ENCODE measurements at regions not wholly inside any gene's neighbourhood (a gene's known extent, or its start where the extent isn't known, plus 50 kb on each side); places are given as distances from the start of the nearest gene placed in this dataset.

DNA sequence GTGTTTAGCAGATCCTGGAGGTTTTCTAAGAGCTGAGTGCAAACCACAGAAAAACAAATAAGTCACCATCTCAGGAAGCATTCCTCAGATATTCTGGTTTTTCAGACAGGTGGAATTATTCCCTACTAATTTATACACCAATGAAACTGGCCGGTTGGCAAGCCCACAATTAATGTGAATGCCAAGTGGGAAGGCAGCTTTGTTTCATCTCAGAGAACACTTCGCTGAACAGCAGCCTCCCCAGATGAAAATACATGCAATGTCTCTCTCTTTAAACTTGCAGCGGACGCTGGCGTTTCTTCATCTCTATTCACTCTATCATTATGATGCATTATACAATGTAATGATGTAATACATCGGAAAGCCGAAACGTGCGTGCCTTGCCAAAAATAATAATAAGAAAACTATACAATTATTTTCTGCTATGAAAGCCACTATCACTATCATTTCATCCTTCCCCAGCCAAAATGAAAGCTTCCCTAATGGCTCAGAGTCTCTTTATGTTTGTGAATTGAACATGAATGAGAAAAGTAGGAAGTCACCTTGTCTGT lies 649.4 kb downstream of the BCL11A start:
- no peak overlapping the region for H3K9ac ChIP-seq (ENCODE audit: low read length)
- no peaks in the 10 kb centered on the region for H3K36me3 ChIP-seq (ENCODE audit: control insufficient read depth, low read depth, low read length)
- H3K27me3 ChIP-seq (ENCODE audit: control insufficient read depth, insufficient read depth, low read length), result no peaks in the 10 kb centered on the region
- H3K27ac ChIP-seq (ENCODE audit: low read length), result no peak overlapping the region
- H3K9me3 ChIP-seq (ENCODE audit: control insufficient read depth, low read depth, low read length), result no peaks in the 10 kb centered on the region
- no peak overlapping the region for H3K4me3 ChIP-seq (ENCODE audit: low read length)
- no peaks in the 10 kb centered on the region for H3K4me1 ChIP-seq (ENCODE audit: control insufficient read depth, low read depth, low read length)

DNA sequence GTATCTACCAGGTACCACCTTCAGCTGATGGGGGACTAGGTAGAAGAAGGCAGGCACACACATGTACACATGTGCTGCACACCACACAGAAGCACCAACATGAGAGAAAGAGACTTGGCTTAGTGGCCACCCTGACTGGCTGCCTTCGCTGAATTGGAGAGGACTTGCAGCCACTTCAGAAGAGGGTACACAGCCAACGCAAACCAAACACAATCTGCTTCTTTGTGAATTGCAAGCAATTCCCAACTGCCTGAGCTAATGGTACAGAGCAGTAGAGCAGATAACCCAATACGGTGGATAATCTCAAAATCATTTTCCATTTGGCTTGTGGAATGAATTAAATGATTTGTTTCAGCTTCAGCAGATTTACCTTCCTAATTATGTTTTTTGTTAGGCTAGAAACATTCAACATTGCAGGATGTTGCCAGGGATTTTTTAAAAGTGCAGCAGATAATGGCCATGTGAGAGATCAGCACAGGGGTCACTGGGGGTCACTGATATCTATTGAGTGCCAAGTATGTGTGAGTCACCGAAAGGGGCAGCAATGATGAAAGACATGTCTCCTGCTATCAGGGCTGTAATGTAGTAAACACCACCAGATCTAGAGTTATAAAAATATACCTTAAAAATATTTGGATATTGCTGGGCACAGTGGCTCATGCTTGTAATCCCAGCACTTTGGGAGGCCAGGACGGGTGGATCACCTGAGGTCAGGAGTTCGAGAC lies 652.6 kb downstream of the BCL11A start:
- Histone ChIP-seq H3K27ac (ENCODE audit: low read length) (no peak overlapping the region), H3K9ac (ENCODE audit: low read length) (no peak overlapping the region), H3K4me1 (ENCODE audit: control insufficient read depth, low read depth, low read length) (no peaks in the 10 kb centered on the region), H3K9me3 (ENCODE audit: control insufficient read depth, low read depth, low read length) (no peaks in the 10 kb centered on the region), H3K36me3 (ENCODE audit: control insufficient read depth, low read depth, low read length) (no peaks in the 10 kb centered on the region), H3K27me3 (ENCODE audit: control insufficient read depth, insufficient read depth, low read length) (no peaks in the 10 kb centered on the region), H3K4me3 (ENCODE audit: low read length) (no peak overlapping the region)

DNA sequence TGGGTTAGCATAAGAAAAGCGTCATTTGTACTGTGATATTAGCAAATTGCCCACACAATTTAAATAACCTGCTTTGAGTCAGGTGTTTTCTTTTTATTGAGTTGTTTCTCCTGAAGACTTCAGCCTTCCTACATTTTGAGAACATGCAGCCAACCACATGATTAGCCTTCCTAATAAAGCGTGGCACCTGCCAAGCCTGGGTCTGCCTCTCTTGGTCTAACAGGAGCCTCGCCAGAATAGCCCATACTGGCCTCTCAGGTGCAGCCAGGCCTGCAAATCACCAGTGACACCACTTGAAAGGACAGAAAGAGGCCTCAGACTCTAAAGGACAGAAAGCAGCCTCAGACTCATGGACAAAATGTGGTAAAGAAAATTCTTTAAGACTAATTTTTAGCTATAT lies 653.8 kb downstream of the BCL11A start:
- no peaks in the 10 kb centered on the region for H3K9me3 ChIP-seq (ENCODE audit: control insufficient read depth, low read depth, low read length)
- no peak overlapping the region for H3K27ac ChIP-seq (ENCODE audit: low read length)

DNA sequence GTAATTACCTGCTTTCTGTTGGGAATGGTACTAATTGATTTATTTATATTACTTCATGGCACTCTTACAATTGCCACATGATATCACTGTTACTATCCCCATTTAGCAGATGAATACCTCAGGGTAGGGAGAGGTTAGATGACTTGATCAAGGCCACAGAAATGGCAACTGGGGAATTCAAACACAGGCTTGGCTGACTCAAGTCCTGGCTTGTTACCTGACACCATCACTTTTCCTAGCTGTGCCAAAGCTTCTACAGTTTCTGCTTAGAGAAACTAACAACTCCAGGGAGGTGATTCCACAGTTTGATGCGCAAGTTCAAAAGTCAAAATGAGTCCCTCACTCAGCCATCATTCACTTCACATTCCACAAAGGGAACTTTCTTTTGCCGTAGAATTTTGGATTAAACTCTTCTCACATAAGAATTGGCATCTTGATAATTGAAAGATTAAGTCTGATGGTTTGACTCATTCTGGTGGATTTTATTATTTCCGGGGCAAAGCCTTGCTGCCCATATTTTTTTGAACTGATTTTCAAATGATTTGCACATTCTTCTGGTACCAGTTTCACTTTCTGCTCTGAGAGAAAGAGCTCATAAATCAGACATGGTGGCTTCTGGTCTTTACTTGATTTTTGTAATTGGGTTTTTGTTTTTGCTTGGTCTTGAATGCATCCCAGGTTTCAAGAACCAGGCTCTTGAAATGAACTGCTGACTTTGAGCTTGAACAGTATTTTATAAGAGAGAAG lies 656.8 kb downstream of the BCL11A start:
- Histone ChIP-seq H3K27ac (ENCODE audit: low read length) (no peak overlapping the region), H3K4me3 (ENCODE audit: low read length) (no peak overlapping the region), H3K36me3 (ENCODE audit: control insufficient read depth, low read depth, low read length) (no peaks in the 10 kb centered on the region), H3K9ac (ENCODE audit: low read length) (no peak overlapping the region), H3K4me1 (ENCODE audit: control insufficient read depth, low read depth, low read length) (peaks cover 5% of the 10 kb centered on the region), H3K27me3 (ENCODE audit: control insufficient read depth, insufficient read depth, low read length) (no peaks in the 10 kb centered on the region), H3K9me3 (ENCODE audit: control insufficient read depth, low read depth, low read length) (no peaks in the 10 kb centered on the region)

More for the DNA sequence above, 653.8 kb downstream of the BCL11A start:
- Histone ChIP-seq H3K9ac (ENCODE audit: low read length) (no peak overlapping the region), H3K36me3 (ENCODE audit: control insufficient read depth, low read depth, low read length) (no peaks in the 10 kb centered on the region), H3K4me1 (ENCODE audit: control insufficient read depth, low read depth, low read length) (no peaks in the 10 kb centered on the region), H3K4me3 (ENCODE audit: low read length) (no peak overlapping the region), H3K27me3 (ENCODE audit: control insufficient read depth, insufficient read depth, low read length) (no peaks in the 10 kb centered on the region)

DNA sequence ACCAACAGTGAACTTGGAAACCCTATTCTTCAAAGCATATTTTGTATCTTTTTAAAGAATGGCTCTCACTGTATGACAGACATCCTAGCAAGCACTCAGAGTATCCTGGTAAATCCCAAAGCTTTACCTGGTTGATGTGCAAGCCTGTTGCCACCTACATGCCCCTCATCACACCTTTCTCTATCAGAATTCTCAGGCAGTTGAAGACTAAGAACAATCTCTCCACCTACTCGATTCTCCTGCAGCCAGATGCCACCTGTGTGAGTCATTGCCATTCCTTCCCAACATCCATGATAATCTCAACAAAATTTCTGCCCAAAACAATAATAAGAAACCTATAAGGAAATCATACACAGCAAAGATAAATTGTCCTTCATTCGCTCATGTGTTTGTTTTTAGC lies 659.8 kb downstream of the BCL11A start:
- Histone ChIP-seq H3K36me3 (ENCODE audit: control insufficient read depth, low read depth, low read length) (no peaks in the 10 kb centered on the region), H3K9ac (ENCODE audit: low read length) (no peak overlapping the region), H3K9me3 (ENCODE audit: control insufficient read depth, low read depth, low read length) (no peaks in the 10 kb centered on the region), H3K4me1 (ENCODE audit: control insufficient read depth, low read depth, low read length) (peaks cover 9% of the 10 kb centered on the region), H3K27me3 (ENCODE audit: control insufficient read depth, insufficient read depth, low read length) (no peaks in the 10 kb centered on the region), H3K4me3 (ENCODE audit: low read length) (no peak overlapping the region), H3K27ac (ENCODE audit: low read length) (no peak overlapping the region)

DNA sequence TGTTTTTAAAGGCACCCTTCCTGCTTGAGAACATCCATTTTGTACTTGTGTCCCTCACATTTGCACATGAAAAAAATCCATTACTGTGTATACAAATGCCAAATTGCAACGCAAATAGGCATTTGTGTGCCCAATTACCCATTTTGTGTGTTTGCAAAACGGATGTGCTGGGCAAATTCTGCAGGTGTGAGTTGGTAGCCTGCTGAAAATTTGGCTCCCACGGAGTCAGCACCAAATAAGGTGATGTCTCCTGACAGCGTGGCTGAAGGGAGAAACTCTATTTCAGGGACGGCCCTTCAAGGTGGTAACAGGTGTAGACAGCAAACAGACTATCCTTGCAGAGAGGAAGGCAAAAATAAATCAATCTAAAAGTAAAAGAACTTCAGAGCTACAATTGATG lies 661.1 kb downstream of the BCL11A start:
- Histone ChIP-seq H3K9me3 (ENCODE audit: control insufficient read depth, low read depth, low read length) (no peaks in the 10 kb centered on the region), H3K4me3 (ENCODE audit: low read length) (no peak overlapping the region)

DNA sequence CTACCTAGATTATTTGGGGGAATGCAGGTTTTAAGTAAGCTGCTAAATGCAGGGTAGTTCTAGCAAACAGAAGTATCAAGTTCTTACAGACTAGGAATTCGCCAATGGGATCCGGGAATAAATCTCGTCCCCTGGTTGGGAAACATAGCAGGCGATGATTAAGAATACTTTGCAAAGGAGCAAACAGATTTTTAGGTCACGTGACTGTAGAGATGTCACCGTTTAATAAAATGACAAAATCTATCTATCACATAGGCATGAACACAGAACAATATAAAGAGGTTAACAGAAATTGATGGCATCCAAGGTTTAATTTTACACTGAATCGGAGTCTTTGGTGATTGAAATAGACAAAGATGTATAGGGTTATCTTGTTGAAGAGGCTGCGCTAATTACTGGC lies 664.1 kb downstream of the BCL11A start:
- Histone ChIP-seq H3K9me3 (ENCODE audit: control insufficient read depth, low read depth, low read length) (no peaks in the 10 kb centered on the region), H3K36me3 (ENCODE audit: control insufficient read depth, low read depth, low read length) (no peaks in the 10 kb centered on the region), H3K4me1 (ENCODE audit: control insufficient read depth, low read depth, low read length) (peaks cover 24% of the 10 kb centered on the region), H3K27me3 (ENCODE audit: control insufficient read depth, insufficient read depth, low read length) (no peaks in the 10 kb centered on the region), H3K9ac (ENCODE audit: low read length) (no peak overlapping the region), H3K27ac (ENCODE audit: low read length) (no peak overlapping the region), H3K4me3 (ENCODE audit: low read length) (no peak overlapping the region)

More for the DNA sequence above, 661.1 kb downstream of the BCL11A start:
- Histone ChIP-seq H3K9ac (ENCODE audit: low read length) (no peak overlapping the region), H3K36me3 (ENCODE audit: control insufficient read depth, low read depth, low read length) (no peaks in the 10 kb centered on the region), H3K27ac (ENCODE audit: low read length) (no peak overlapping the region), H3K27me3 (ENCODE audit: control insufficient read depth, insufficient read depth, low read length) (no peaks in the 10 kb centered on the region), H3K4me1 (ENCODE audit: control insufficient read depth, low read depth, low read length) (peaks cover 21% of the 10 kb centered on the region)

DNA sequence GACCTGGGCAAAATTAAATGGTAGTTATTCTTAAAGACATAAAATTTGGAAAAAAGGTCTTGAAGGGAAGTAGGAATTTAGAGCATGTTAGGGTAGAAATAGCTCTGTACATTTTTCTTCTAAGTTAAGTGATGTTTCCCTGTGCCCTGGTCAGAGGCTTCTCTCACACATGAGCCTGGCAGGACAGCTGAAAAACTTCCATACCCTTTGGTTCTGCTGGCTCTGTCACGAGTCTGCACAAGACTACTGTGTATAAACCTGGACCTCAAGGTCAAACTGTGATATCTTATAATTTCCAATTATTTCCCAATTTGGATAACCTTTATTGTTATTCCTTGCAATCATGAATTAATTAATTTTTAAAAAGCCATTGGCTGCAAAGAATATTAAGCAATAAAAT lies 664.7 kb downstream of the BCL11A start:
- no peaks in the 10 kb centered on the region for H3K27me3 ChIP-seq (ENCODE audit: control insufficient read depth, insufficient read depth, low read length)

DNA sequence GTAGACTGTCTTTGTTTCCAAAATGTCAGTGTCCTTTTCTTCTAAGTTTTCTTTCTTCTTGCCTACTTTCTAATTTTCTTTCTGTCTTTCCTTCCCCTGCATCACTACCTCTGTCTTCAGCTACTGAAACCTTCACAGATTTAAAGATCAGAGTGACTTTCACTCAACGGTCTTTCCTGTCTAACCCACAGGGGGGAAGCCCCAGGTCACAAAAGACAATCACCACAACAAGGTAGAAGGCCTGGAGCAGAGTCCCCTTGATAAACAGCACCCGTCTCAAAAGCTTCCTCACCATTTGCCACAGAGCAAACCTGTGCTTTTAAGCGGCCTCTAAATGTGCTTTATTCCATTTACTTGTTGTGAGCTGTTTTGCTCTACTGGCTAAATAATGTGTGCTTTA lies 665.4 kb downstream of the BCL11A start:
- no peaks in the 10 kb centered on the region for H3K36me3 ChIP-seq (ENCODE audit: control insufficient read depth, low read depth, low read length)
- H3K27me3 ChIP-seq (ENCODE audit: control insufficient read depth, insufficient read depth, low read length), result no peaks in the 10 kb centered on the region
- H3K27ac ChIP-seq (ENCODE audit: low read length), result no peak overlapping the region
- H3K4me1 ChIP-seq (ENCODE audit: control insufficient read depth, low read depth, low read length), result peaks cover 24% of the 10 kb centered on the region
- no peak overlapping the region for H3K9ac ChIP-seq (ENCODE audit: low read length)
- no peaks in the 10 kb centered on the region for H3K9me3 ChIP-seq (ENCODE audit: control insufficient read depth, low read depth, low read length)
- no peak overlapping the region for H3K4me3 ChIP-seq (ENCODE audit: low read length)

More for the DNA sequence above, 664.7 kb downstream of the BCL11A start:
- no peaks in the 10 kb centered on the region for H3K9me3 ChIP-seq (ENCODE audit: control insufficient read depth, low read depth, low read length)
- H3K27ac ChIP-seq (ENCODE audit: low read length), result no peak overlapping the region
- H3K36me3 ChIP-seq (ENCODE audit: control insufficient read depth, low read depth, low read length), result no peaks in the 10 kb centered on the region
- peaks cover 24% of the 10 kb centered on the region for H3K4me1 ChIP-seq (ENCODE audit: control insufficient read depth, low read depth, low read length)
- H3K4me3 ChIP-seq (ENCODE audit: low read length), result no peak overlapping the region
- no peak overlapping the region for H3K9ac ChIP-seq (ENCODE audit: low read length)

DNA sequence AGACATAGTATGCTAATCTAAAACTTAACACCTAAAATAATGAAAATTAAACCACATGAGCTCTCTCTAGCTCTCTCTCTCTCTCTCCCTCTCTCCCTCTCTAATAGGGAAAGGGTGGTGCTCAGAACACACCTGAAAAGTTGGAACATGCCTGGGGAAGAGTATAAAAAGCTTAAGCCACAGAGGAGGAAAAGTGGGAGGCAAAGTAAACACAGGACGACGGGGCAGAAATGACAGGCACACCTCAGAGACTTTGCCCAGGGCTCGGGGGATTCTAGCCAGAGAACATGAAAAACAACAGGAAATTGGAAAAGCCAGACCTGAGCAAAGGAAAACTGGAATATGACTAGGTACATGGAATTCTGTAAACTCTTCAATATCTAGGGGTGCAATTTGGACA lies 666.1 kb downstream of the BCL11A start:
- H3K9ac ChIP-seq (ENCODE audit: low read length), result no peak overlapping the region
- H3K27me3 ChIP-seq (ENCODE audit: control insufficient read depth, insufficient read depth, low read length), result no peaks in the 10 kb centered on the region
- no peak overlapping the region for H3K27ac ChIP-seq (ENCODE audit: low read length)
- no peaks in the 10 kb centered on the region for H3K9me3 ChIP-seq (ENCODE audit: control insufficient read depth, low read depth, low read length)
- H3K36me3 ChIP-seq (ENCODE audit: control insufficient read depth, low read depth, low read length), result no peaks in the 10 kb centered on the region
- no peak overlapping the region for H3K4me3 ChIP-seq (ENCODE audit: low read length)
- peaks cover 21% of the 10 kb centered on the region for H3K4me1 ChIP-seq (ENCODE audit: control insufficient read depth, low read depth, low read length)

DNA sequence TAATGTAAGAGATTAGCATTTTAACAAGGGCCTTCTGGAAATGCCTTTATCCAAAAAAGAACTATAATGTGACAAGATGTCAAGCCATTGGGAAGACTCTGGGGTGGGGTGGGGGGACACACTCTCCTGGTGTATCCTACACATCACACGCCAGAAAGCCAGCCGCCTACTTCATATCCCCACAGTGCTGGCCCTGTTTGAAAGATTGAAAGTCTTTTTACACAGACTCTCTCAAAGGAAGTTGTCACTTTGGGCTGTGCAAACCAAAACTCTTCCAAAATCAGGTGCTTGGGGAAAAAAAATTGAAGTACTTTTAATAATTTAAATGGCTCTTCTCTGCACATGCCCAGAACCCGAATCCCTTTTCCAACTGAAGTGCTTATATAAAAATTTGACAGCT lies 666.7 kb downstream of the BCL11A start:
- Histone ChIP-seq H3K4me3 (ENCODE audit: low read length) (no peak overlapping the region), H3K9me3 (ENCODE audit: control insufficient read depth, low read depth, low read length) (no peaks in the 10 kb centered on the region), H3K9ac (ENCODE audit: low read length) (no peak overlapping the region), H3K27ac (ENCODE audit: low read length) (no peak overlapping the region), H3K4me1 (ENCODE audit: control insufficient read depth, low read depth, low read length) (peaks cover 18% of the 10 kb centered on the region), H3K36me3 (ENCODE audit: control insufficient read depth, low read depth, low read length) (no peaks in the 10 kb centered on the region), H3K27me3 (ENCODE audit: control insufficient read depth, insufficient read depth, low read length) (no peaks in the 10 kb centered on the region)

Data from iPS-18a (cell line).